Ovary (tissue), 3 donors: ENCODE measurements at regions not wholly inside any gene's neighbourhood (a gene's known extent, or its start where the extent isn't known, plus 50 kb on each side); places are given as distances from the start of the nearest gene placed in this dataset.

ENCODE experiments used
- CTCF ChIP-seq, 3 donors: fragments of 450-650 bp in 2 of 3; fragments of 200-600 bp in 1 of 3; IDR thresholded peaks; one replicate each; pipeline versions ENCODE4 v1.5.1 to v1.8.0; 2016 to 2022; ENCODE audit warnings: antibody characterized with exemption in 3 of 3, mild to moderate bottlenecking in 1 of 3
- EP300 ChIP-seq: sonication (generic); formaldehyde crosslinking; IDR thresholded peaks from one replicate; pipeline ENCODE4 v1.6.1; 2017; ENCODE audit warnings: antibody characterized with exemption
- POLR2A ChIP-seq: fragments of 450-650 bp; IDR thresholded peaks from one replicate; pipeline ENCODE4 v1.6.1; 2017; ENCODE audit warnings: antibody characterized with exemption, mild to moderate bottlenecking, moderate library complexity
- donor health status: DM: no; HTN: no; CAD: no.

DNA sequence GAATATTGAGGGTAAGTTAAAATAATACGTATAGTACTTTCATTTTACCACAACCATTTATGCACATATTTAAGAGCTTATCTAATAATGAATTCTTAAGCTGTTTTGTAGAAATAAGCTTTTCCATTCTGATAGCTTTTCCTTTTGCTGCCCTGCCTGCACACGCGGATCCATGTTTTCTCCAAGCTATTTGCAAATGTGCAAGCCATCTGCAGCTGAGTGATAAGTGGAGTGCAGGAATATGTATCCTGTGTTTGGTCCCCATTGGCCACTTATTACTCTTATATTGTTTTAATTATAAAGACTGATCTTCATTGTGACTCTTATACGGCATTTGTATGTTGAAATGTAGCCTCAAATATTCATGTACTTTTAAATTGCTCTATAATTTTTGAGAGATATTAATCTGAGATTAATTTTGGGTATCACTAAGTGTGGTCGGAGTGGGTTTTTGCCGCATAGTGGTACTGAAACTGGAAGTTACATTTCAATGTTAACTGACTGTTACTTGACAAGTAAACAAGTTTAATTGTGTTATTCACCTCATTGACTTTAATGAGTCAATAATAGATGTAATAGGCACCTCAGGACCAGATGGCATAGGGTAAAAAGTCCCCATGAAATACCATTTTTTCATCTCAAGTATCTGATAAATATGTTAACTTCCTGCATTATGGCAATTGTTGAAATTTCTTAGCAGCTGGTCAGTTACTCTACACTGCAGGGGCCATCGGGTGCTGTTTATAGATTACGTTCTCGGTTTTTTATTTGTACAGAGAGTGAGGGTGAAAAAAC is 1567.4 kb downstream of the EFNB2 start:
- no peak for TF ChIP-seq POLR2A
- no peak for TF ChIP-seq EP300
- TF ChIP-seq CTCF (IDR thresholded peaks at IDR 0.05), result no peak
